Activated B cell treated with CpG ODN at 0.5 μM for 24 hours (primary cell): ENCODE measurements at regions not wholly inside any gene's neighbourhood (a gene's known extent, or its start where the extent isn't known, plus 50 kb on each side); places are given as distances from the start of the nearest gene placed in this dataset.

Source experiments
- ATAC-seq: fragments of 200-7000 bp; cut with Tn5 transposase; one replicate; pipeline ENCODE4 v1.10.0; 2021; ENCODE audit warnings: low read depth, mild to moderate bottlenecking, moderate library complexity
- CTCF ChIA-PET: fragments of 350-600 bp; sonication (Branson Sonifier 250); formaldehyde crosslinking; loops from one replicate; lab custom pipeline; 2021; ENCODE audit warnings: antibody characterized with exemption; lab: Charles Lee
- POLR2A ChIA-PET: fragments of 350-600 bp; sonication (Branson Sonifier 250); formaldehyde crosslinking; loops from one replicate; lab custom pipeline; 2021; ENCODE audit warnings: antibody characterized with exemption; lab: Charles Lee
- DNase-seq: peaks from one replicate; pipeline ENCODE4 v3.0.0; 2022
- H3K27ac Mint-ChIP-seq: one replicate; pipeline ENCODE4 v1.8.0; 2020; ENCODE audit warnings: mixed read lengths
- H3K27me3 Mint-ChIP-seq: one replicate; pipeline ENCODE4 v1.8.0; 2021; ENCODE audit warnings: mixed read lengths
- H3K36me3 Mint-ChIP-seq: one replicate; pipeline ENCODE4 v1.8.0; 2021; ENCODE audit warnings: low read depth, mixed read lengths
- H3K4me1 Mint-ChIP-seq: one replicate; pipeline ENCODE4 v1.8.0; 2021; ENCODE audit warnings: mixed read lengths
- H3K4me3 Mint-ChIP-seq: one replicate; pipeline ENCODE4 v1.8.0; 2020; ENCODE audit warnings: mild to moderate bottlenecking, mixed read lengths
- H3K9me3 Mint-ChIP-seq: one replicate; pipeline ENCODE4 v1.8.0; 2020; ENCODE audit warnings: mixed read lengths
- intact Hi-C: fragments of 100-400 bp; cut with micrococcal nuclease; formaldehyde crosslinking; loops from one replicate; pipeline ENCODE4 v1.15.1; 2024
- TF ChIP-seq, protein P1 (sequence below): fragments of 200-600 bp; IDR thresholded peaks from one replicate; pipeline ENCODE4 v1.8.0; 2022; ENCODE audit warnings: antibody characterized with exemption, mild to moderate bottlenecking

GRCh38 chr5:58135571-58136335 lies 324.1 kb downstream of the PLK2 start:
- Mint-ChIP-seq H3K9me3 (no peaks in the 10 kb centered on the region), H3K4me1 (no peaks in the 10 kb centered on the region), H3K4me3 (no peak overlapping the region), H3K27me3 (peaks cover 2% of the 10 kb centered on the region), H3K27ac (no peak overlapping the region), H3K36me3 (no peaks in the 10 kb centered on the region)
- ATAC-seq: no peak
- TF ChIP-seq, protein P1, sequence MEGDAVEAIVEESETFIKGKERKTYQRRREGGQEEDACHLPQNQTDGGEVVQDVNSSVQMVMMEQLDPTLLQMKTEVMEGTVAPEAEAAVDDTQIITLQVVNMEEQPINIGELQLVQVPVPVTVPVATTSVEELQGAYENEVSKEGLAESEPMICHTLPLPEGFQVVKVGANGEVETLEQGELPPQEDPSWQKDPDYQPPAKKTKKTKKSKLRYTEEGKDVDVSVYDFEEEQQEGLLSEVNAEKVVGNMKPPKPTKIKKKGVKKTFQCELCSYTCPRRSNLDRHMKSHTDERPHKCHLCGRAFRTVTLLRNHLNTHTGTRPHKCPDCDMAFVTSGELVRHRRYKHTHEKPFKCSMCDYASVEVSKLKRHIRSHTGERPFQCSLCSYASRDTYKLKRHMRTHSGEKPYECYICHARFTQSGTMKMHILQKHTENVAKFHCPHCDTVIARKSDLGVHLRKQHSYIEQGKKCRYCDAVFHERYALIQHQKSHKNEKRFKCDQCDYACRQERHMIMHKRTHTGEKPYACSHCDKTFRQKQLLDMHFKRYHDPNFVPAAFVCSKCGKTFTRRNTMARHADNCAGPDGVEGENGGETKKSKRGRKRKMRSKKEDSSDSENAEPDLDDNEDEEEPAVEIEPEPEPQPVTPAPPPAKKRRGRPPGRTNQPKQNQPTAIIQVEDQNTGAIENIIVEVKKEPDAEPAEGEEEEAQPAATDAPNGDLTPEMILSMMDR: no peak
- POLR2A ChIA-PET: no interaction called here
- intact Hi-C loops: no loop called here
- no peak for DNase-seq
- CTCF ChIA-PET: no interaction called here

DNA sequence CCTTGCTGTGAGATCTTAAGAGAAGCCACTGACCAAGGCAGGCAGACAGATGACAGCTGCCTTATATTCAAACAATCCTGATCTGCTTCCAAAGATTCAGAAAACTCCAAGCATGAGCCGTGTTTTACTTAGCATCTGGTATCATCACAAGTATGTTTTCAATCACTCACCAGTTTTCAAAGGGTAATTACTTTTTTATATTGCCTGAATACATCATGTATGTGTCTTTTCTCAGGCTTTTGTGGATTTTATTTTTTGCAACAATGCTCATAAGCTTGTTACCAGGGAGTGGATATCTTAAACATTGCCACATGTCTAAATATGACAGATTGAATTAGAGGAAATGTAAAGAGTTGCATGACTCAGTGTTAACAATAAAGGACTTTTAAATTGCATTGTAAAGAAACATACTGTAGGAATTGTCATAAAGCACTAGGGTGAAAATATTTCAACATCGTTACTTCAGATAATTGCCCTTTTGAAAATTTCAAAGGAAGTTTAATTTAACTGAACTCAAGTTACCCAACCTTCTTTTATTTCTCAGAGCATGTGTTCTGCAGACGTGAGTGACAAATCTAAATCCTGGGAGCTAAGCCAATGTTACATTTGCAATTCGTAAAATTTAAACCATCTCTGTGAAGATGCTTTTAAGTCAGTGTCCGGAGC lies 326.1 kb downstream of the PLK2 start:
- POLR2A ChIA-PET: no interaction called here
- H3K4me3 Mint-ChIP-seq: no peak overlapping the region

GRCh38 chr5:58133216-58133615 lies 326.7 kb downstream of the PLK2 start:
- Mint-ChIP-seq H3K27me3 (peaks cover 2% of the 10 kb centered on the region), H3K4me3 (no peak overlapping the region), H3K9me3 (no peaks in the 10 kb centered on the region), H3K4me1 (no peaks in the 10 kb centered on the region), H3K36me3 (no peaks in the 10 kb centered on the region), H3K27ac (no peak overlapping the region)
- TF ChIP-seq, protein P1: no peak
- ATAC-seq (no peak), DNase-seq (no peak)
- ChIA-PET POLR2A (no interaction called here), CTCF (no interaction called here)
- intact Hi-C loops: no loop called here

More for the DNA sequence above, 326.1 kb downstream of the PLK2 start:
- intact Hi-C loops: no loop called here
- Mint-ChIP-seq H3K9me3 (no peaks in the 10 kb centered on the region), H3K27ac (no peak overlapping the region), H3K36me3 (no peaks in the 10 kb centered on the region), H3K4me1 (no peaks in the 10 kb centered on the region), H3K27me3 (peaks cover 2% of the 10 kb centered on the region)
- TF ChIP-seq, protein P1: no peak
- DNase-seq: no peak
- CTCF ChIA-PET: no interaction called here
- no peak for ATAC-seq

- ATAC-seq (no peak), DNase-seq (no peak)
- Mint-ChIP-seq H3K36me3 (no peaks in the 10 kb centered on the region), H3K9me3 (no peaks in the 10 kb centered on the region), H3K4me1 (no peaks in the 10 kb centered on the region), H3K4me3 (no peak overlapping the region), H3K27me3 (peaks cover 2% of the 10 kb centered on the region), H3K27ac (no peak overlapping the region)
- TF ChIP-seq, protein P1: no peak
- intact Hi-C loops: no loop called here
- POLR2A ChIA-PET: no interaction called here
- CTCF ChIA-PET: no interaction called here
These were observed 332.3 kb downstream of the PLK2 start for GRCh38 chr5:58127255-58128220.

- no peak overlapping the region for H3K27ac Mint-ChIP-seq
- no peak for ATAC-seq
- intact Hi-C loops: no loop called here
- no peaks in the 10 kb centered on the region for H3K36me3 Mint-ChIP-seq
- TF ChIP-seq, protein P1: no peak
- H3K27me3 Mint-ChIP-seq: peaks cover 3% of the 10 kb centered on the region
- no peaks in the 10 kb centered on the region for H3K9me3 Mint-ChIP-seq
- H3K4me3 Mint-ChIP-seq: no peak overlapping the region
- DNase-seq: no peak
- no peaks in the 10 kb centered on the region for H3K4me1 Mint-ChIP-seq
- POLR2A ChIA-PET: no interaction called here
- CTCF ChIA-PET: no interaction called here
These were observed 336.4 kb downstream of the PLK2 start for GRCh38 chr5:58123501-58123900.
